ENCODE measurements at regions not wholly inside any gene's neighbourhood (a gene's known extent, or its start where the extent isn't known, plus 50 kb on each side); places are given as distances from the start of the nearest gene placed in this dataset.

- TF ChIP-seq CTCF (IDR thresholded peaks at IDR 0.05; ENCODE audit: unreplicated experiment): no peak
- Mint-ChIP-seq H3K36me3 (no peaks in the 10 kb centered on the region), H3K4me3 (no peak overlapping the region)
Observed at GRCh38 chr6:33963136-33963750, 159.4 kb upstream of the MLN start.

GRCh38 chr6:33962246-33963027, 158.6 kb upstream of the MLN start:
- H3K36me3 Mint-ChIP-seq: no peaks in the 10 kb centered on the region
- peaks cover 15% of the 10 kb centered on the region for H3K27me3 Mint-ChIP-seq (ENCODE audit: low read depth)
- no peak overlapping the region for H3K27ac Mint-ChIP-seq

More at GRCh38 chr6:33963136-33963750, 159.4 kb upstream of the MLN start:
- peaks cover 23% of the 10 kb centered on the region for H3K27me3 Mint-ChIP-seq (ENCODE audit: low read depth)
- H3K9me3 Mint-ChIP-seq: peaks cover 5% of the 10 kb centered on the region
- no peak overlapping the region for H3K27ac Mint-ChIP-seq
- H3K4me1 Mint-ChIP-seq: peaks cover 7% of the 10 kb centered on the region
- no peak for DNase-seq (ENCODE audit: low spot score in 2 of 2, unreplicated experiment in 2 of 2)

GRCh38 chr6:33961691-33962090, 157.9 kb upstream of the MLN start:
- no peak for TF ChIP-seq CTCF (IDR thresholded peaks at IDR 0.05; ENCODE audit: unreplicated experiment)
- Mint-ChIP-seq H3K4me1 (no peaks in the 10 kb centered on the region), H3K36me3 (no peaks in the 10 kb centered on the region), H3K9me3 (peaks cover 5% of the 10 kb centered on the region), H3K27ac (no peak overlapping the region), H3K27me3 (ENCODE audit: low read depth) (peaks cover 9% of the 10 kb centered on the region), H3K4me3 (no peak overlapping the region)
- DNase-seq (ENCODE audit: low spot score in 2 of 2, unreplicated experiment in 2 of 2): no peak

More at GRCh38 chr6:33962246-33963027, 158.6 kb upstream of the MLN start:
- no peak overlapping the region for H3K4me3 Mint-ChIP-seq
- no peak for DNase-seq (ENCODE audit: low spot score in 2 of 2, unreplicated experiment in 2 of 2)
- no peak for TF ChIP-seq CTCF (IDR thresholded peaks at IDR 0.05; ENCODE audit: unreplicated experiment)
- H3K9me3 Mint-ChIP-seq: peaks cover 5% of the 10 kb centered on the region
- H3K4me1 Mint-ChIP-seq: no peaks in the 10 kb centered on the region

GRCh38 chr6:33960345-33961313, 156.8 kb upstream of the MLN start:
- Mint-ChIP-seq H3K27me3 (ENCODE audit: low read depth) (peaks cover 8% of the 10 kb centered on the region), H3K36me3 (no peaks in the 10 kb centered on the region), H3K27ac (no peak overlapping the region), H3K4me1 (no peaks in the 10 kb centered on the region), H3K4me3 (no peak overlapping the region), H3K9me3 (peaks cover 5% of the 10 kb centered on the region)
- DNase-seq (ENCODE audit: low spot score in 2 of 2, unreplicated experiment in 2 of 2): no peak
- TF ChIP-seq CTCF (IDR thresholded peaks at IDR 0.05; ENCODE audit: unreplicated experiment): no peak

GRCh38 chr6:33959661-33960344, 156.0 kb upstream of the MLN start:
- no peak overlapping the region for H3K4me3 Mint-ChIP-seq
- no peak for TF ChIP-seq CTCF (IDR thresholded peaks at IDR 0.05; ENCODE audit: unreplicated experiment)
- H3K36me3 Mint-ChIP-seq: no peaks in the 10 kb centered on the region
- DNase-seq (ENCODE audit: low spot score in 2 of 2, unreplicated experiment in 2 of 2): no peak
- peaks cover 5% of the 10 kb centered on the region for H3K9me3 Mint-ChIP-seq
- no peaks in the 10 kb centered on the region for H3K4me1 Mint-ChIP-seq
- no peak overlapping the region for H3K27ac Mint-ChIP-seq
- peaks cover 6% of the 10 kb centered on the region for H3K27me3 Mint-ChIP-seq (ENCODE audit: low read depth)
